ENCODE measurements at regions not wholly inside any gene's neighbourhood (a gene's known extent, or its start where the extent isn't known, plus 50 kb on each side); places are given as distances from the start of the nearest gene placed in this dataset.

GRCh38 chr1:72693376-72693775 lies 411.0 kb upstream of the NEGR1 start:
- Histone ChIP-seq H3K4me3 (replicated peaks in 1 of 3; ENCODE audit: low read depth in 2 of 3, low read length in 3 of 3) (no peak overlapping the region), H3K79me2 (ENCODE audit: insufficient read depth, low read length) (no peaks in the 10 kb centered on the region), H3K4me2 (replicated peaks; ENCODE audit: extremely low read depth, low read length, poor library complexity, severe bottlenecking) (no peak overlapping the region), H3K9me3 (replicated peaks in 1 of 2; ENCODE audit: control insufficient read depth in 1 of 2, insufficient read depth in 1 of 2, low read length in 2 of 2) (peaks cover 20 to 52% of the 10 kb centered on the region in 2 donors), H3K27ac (ENCODE audit: low read depth in 1 of 2, low read length in 2 of 2) (no peak overlapping the region), H2AFZ (ENCODE audit: insufficient read depth, low read depth, low read length, poor library complexity, severe bottlenecking) (no peak overlapping the region), H3K4me1 (ENCODE audit: control insufficient read depth in 1 of 2, insufficient read depth in 2 of 2, low read length in 2 of 2) (no peaks in the 10 kb centered on the region), H3K9ac (ENCODE audit: insufficient read depth, low read length, poor library complexity, severe bottlenecking) (no peak overlapping the region), H3K36me3 (replicated peaks in 1 of 2; ENCODE audit: control insufficient read depth in 1 of 2, insufficient read depth in 2 of 2, low read length in 2 of 2) (no peaks in the 10 kb centered on the region), H4K20me1 (ENCODE audit: insufficient read depth, low read length) (no peaks in the 10 kb centered on the region), H3K27me3 (ENCODE audit: control insufficient read depth in 2 of 2, insufficient read depth in 2 of 2, low read length in 2 of 2) (no peaks in the 10 kb centered on the region)
- WGBS (ENCODE audit: insufficient coverage): 93% methylated on average over 2 of the region's 2 CpGs
- no peaks in the 10 kb centered on the region for H3K27me3 Mint-ChIP-seq (ENCODE audit: low read depth in 3 of 3)
- DNase-seq: no peak
- no peaks in the 10 kb centered on the region for H3K4me1 Mint-ChIP-seq
- no peak overlapping the region for H3K4me3 Mint-ChIP-seq
- no peak for TF ChIP-seq CTCF (IDR thresholded peaks at IDR 0.05)
- H3K36me3 Mint-ChIP-seq: no peaks in the 10 kb centered on the region
- no peak overlapping the region for H3K27ac Mint-ChIP-seq
- intact Hi-C loops (cut with micrococcal nuclease): no loop called here
- peaks cover 15 to 30% (median 22%) of the 10 kb centered on the region in 7 donors for H3K9me3 Mint-ChIP-seq

GRCh38 chr1:72690871-72691270 lies 408.5 kb upstream of the NEGR1 start:
- H3K36me3 ChIP-seq (replicated peaks in 1 of 2; ENCODE audit: control insufficient read depth in 1 of 2, insufficient read depth in 2 of 2, low read length in 2 of 2): no peaks in the 10 kb centered on the region
- no peaks in the 10 kb centered on the region for H4K20me1 ChIP-seq (ENCODE audit: insufficient read depth, low read length)
- no peak for TF ChIP-seq CTCF (IDR thresholded peaks at IDR 0.05)
- H3K27me3 Mint-ChIP-seq (ENCODE audit: low read depth in 3 of 3): no peaks in the 10 kb centered on the region
- no peak overlapping the region for H2AFZ ChIP-seq (ENCODE audit: insufficient read depth, low read depth, low read length, poor library complexity, severe bottlenecking)
- peaks cover 31 to 59% of the 10 kb centered on the region in 2 donors for H3K9me3 ChIP-seq (replicated peaks in 1 of 2; ENCODE audit: control insufficient read depth in 1 of 2, insufficient read depth in 1 of 2, low read length in 2 of 2)
- no peaks in the 10 kb centered on the region for H3K27me3 ChIP-seq (ENCODE audit: control insufficient read depth in 2 of 2, insufficient read depth in 2 of 2, low read length in 2 of 2)
- peaks cover 21 to 34% (median 28%) of the 10 kb centered on the region in 7 donors for H3K9me3 Mint-ChIP-seq
- no peaks in the 10 kb centered on the region for H3K79me2 ChIP-seq (ENCODE audit: insufficient read depth, low read length)
- no peak overlapping the region for H3K4me3 Mint-ChIP-seq
- H3K27ac ChIP-seq (ENCODE audit: low read depth in 1 of 2, low read length in 2 of 2): no peak overlapping the region
- no peak overlapping the region for H3K9ac ChIP-seq (ENCODE audit: insufficient read depth, low read length, poor library complexity, severe bottlenecking)
- H3K4me1 ChIP-seq (ENCODE audit: control insufficient read depth in 1 of 2, insufficient read depth in 2 of 2, low read length in 2 of 2): no peaks in the 10 kb centered on the region
- H3K4me2 ChIP-seq (replicated peaks; ENCODE audit: extremely low read depth, low read length, poor library complexity, severe bottlenecking): no peak overlapping the region
- DNase-seq: no peak
- no peak overlapping the region for H3K27ac Mint-ChIP-seq
- no peaks in the 10 kb centered on the region for H3K36me3 Mint-ChIP-seq
- H3K4me3 ChIP-seq (replicated peaks in 1 of 3; ENCODE audit: low read depth in 2 of 3, low read length in 3 of 3): no peak overlapping the region
- H3K4me1 Mint-ChIP-seq: no peaks in the 10 kb centered on the region
- intact Hi-C loops (cut with micrococcal nuclease): no loop called here
